ENCODE measurements at regions not wholly inside any gene's neighbourhood (a gene's known extent, or its start where the extent isn't known, plus 50 kb on each side); places are given as distances from the start of the nearest gene placed in this dataset.

DNA sequence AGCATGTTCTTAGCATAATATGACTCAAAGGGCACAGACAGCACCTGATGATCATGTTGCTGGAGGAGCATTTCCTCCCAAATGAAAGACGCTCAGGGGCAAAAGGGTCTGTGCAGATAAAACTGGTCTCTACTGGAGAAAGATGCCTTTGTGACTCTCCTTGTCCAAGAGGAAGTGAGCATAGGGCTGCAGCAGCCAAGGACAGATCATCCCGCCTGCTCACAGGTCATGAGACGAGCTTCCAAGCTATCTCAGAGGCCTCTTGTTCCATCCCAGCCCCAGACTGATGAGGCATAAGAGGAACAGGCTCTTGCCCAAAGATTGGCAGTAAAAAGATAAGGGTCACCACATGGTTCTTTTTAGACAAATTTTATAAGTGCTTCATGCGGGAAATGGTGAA is 141.8 kb downstream of the KATNIP start:
- Mint-ChIP-seq H3K4me3 (no peak overlapping the region), H3K36me3 (peaks cover 6 to 7% of the 10 kb centered on the region in 2 donors), H3K9me3 (peaks cover 0 to 4% (median 0%) of the 10 kb centered on the region in 7 donors), H3K27ac (peak overlapping the region in 1 of 7 donors; percentile 20), H3K4me1 (no peaks in the 10 kb centered on the region), H3K27me3 (ENCODE audit: low read depth in 3 of 3) (peaks cover 0 to 2% (median 0%) of the 10 kb centered on the region in 3 donors)
- no peak for DNase-seq
- H3K36me3 ChIP-seq (replicated peaks in 1 of 2; ENCODE audit: control insufficient read depth in 1 of 2, insufficient read depth in 2 of 2, low read length in 2 of 2), result peaks cover 0 to 3% of the 10 kb centered on the region in 2 donors
- 77% methylated on average over 4 of the region's 4 CpGs for WGBS (ENCODE audit: insufficient coverage)
- no peak overlapping the region for H3K4me3 ChIP-seq (replicated peaks in 1 of 3; ENCODE audit: low read depth in 2 of 3, low read length in 3 of 3)
- no peaks in the 10 kb centered on the region for H3K9me3 ChIP-seq (replicated peaks in 1 of 2; ENCODE audit: control insufficient read depth in 1 of 2, insufficient read depth in 1 of 2, low read length in 2 of 2)
- H3K4me1 ChIP-seq (ENCODE audit: control insufficient read depth in 1 of 2, insufficient read depth in 2 of 2, low read length in 2 of 2), result no peaks in the 10 kb centered on the region
- H3K27me3 ChIP-seq (ENCODE audit: control insufficient read depth in 2 of 2, insufficient read depth in 2 of 2, low read length in 2 of 2), result no peaks in the 10 kb centered on the region
- no peak overlapping the region for H3K9ac ChIP-seq (ENCODE audit: insufficient read depth, low read length, poor library complexity, severe bottlenecking)
- no peaks in the 10 kb centered on the region for H3K79me2 ChIP-seq (ENCODE audit: insufficient read depth, low read length)
- no peak overlapping the region for H2AFZ ChIP-seq (ENCODE audit: insufficient read depth, low read depth, low read length, poor library complexity, severe bottlenecking)
- H4K20me1 ChIP-seq (ENCODE audit: insufficient read depth, low read length), result no peaks in the 10 kb centered on the region
- TF ChIP-seq, protein P1, sequence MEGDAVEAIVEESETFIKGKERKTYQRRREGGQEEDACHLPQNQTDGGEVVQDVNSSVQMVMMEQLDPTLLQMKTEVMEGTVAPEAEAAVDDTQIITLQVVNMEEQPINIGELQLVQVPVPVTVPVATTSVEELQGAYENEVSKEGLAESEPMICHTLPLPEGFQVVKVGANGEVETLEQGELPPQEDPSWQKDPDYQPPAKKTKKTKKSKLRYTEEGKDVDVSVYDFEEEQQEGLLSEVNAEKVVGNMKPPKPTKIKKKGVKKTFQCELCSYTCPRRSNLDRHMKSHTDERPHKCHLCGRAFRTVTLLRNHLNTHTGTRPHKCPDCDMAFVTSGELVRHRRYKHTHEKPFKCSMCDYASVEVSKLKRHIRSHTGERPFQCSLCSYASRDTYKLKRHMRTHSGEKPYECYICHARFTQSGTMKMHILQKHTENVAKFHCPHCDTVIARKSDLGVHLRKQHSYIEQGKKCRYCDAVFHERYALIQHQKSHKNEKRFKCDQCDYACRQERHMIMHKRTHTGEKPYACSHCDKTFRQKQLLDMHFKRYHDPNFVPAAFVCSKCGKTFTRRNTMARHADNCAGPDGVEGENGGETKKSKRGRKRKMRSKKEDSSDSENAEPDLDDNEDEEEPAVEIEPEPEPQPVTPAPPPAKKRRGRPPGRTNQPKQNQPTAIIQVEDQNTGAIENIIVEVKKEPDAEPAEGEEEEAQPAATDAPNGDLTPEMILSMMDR (IDR thresholded peaks at IDR 0.05), result no peak
- no peak overlapping the region for H3K4me2 ChIP-seq (replicated peaks; ENCODE audit: extremely low read depth, low read length, poor library complexity, severe bottlenecking)
- no peak overlapping the region for H3K27ac ChIP-seq (ENCODE audit: low read depth in 1 of 2, low read length in 2 of 2)
- intact Hi-C loops (cut with micrococcal nuclease), result no loop called here

DNA sequence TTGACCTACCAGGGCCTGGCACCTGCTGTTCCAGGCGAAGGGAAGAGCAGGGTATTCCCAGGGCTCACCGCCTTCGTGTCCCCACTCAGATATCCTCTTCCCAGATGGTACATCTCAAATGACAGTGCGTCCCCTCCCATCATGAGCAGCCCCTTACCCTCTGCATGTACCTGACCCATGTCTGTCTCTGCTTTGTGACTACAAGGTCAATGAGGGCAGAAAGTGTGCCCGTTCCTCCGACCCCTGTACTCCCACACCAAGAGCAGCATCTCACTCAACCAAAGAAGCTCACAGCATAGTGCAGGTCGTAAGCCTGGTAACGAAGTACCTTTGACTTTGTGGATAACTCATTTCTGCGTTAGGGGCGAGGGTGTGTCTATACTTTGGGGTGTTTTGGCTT is 142.6 kb downstream of the KATNIP start:
- H3K27ac ChIP-seq (ENCODE audit: low read depth in 1 of 2, low read length in 2 of 2), result no peak overlapping the region
- H3K27me3 ChIP-seq (ENCODE audit: control insufficient read depth in 2 of 2, insufficient read depth in 2 of 2, low read length in 2 of 2), result no peaks in the 10 kb centered on the region
- intact Hi-C loops (cut with micrococcal nuclease), result no loop called here
- no peak overlapping the region for H3K9ac ChIP-seq (ENCODE audit: insufficient read depth, low read length, poor library complexity, severe bottlenecking)
- H3K4me2 ChIP-seq (replicated peaks; ENCODE audit: extremely low read depth, low read length, poor library complexity, severe bottlenecking), result no peak overlapping the region
- Mint-ChIP-seq H3K4me1 (no peaks in the 10 kb centered on the region), H3K9me3 (peaks cover 0 to 4% (median 0%) of the 10 kb centered on the region in 7 donors), H3K36me3 (peaks cover 6 to 7% of the 10 kb centered on the region in 2 donors), H3K27ac (no peak overlapping the region), H3K27me3 (ENCODE audit: low read depth in 3 of 3) (peaks cover 0 to 2% (median 0%) of the 10 kb centered on the region in 3 donors), H3K4me3 (no peak overlapping the region)
- H3K36me3 ChIP-seq (replicated peaks in 1 of 2; ENCODE audit: control insufficient read depth in 1 of 2, insufficient read depth in 2 of 2, low read length in 2 of 2), result peaks cover 0 to 3% of the 10 kb centered on the region in 2 donors
- 95% methylated on average over 6 of the region's 10 CpGs for WGBS (ENCODE audit: insufficient coverage)
- H4K20me1 ChIP-seq (ENCODE audit: insufficient read depth, low read length), result no peaks in the 10 kb centered on the region
- no peaks in the 10 kb centered on the region for H3K4me1 ChIP-seq (ENCODE audit: control insufficient read depth in 1 of 2, insufficient read depth in 2 of 2, low read length in 2 of 2)
- TF ChIP-seq, protein P1 (IDR thresholded peaks at IDR 0.05), result no peak
- H3K4me3 ChIP-seq (replicated peaks in 1 of 3; ENCODE audit: low read depth in 2 of 3, low read length in 3 of 3), result no peak overlapping the region
- H3K9me3 ChIP-seq (replicated peaks in 1 of 2; ENCODE audit: control insufficient read depth in 1 of 2, insufficient read depth in 1 of 2, low read length in 2 of 2), result no peaks in the 10 kb centered on the region
- no peak for DNase-seq
- H2AFZ ChIP-seq (ENCODE audit: insufficient read depth, low read depth, low read length, poor library complexity, severe bottlenecking), result no peak overlapping the region
- no peaks in the 10 kb centered on the region for H3K79me2 ChIP-seq (ENCODE audit: insufficient read depth, low read length)

All from CD14-positive monocyte (primary cell).